ENCODE measurements at regions not wholly inside any gene's neighbourhood (a gene's known extent, or its start where the extent isn't known, plus 50 kb on each side); places are given as distances from the start of the nearest gene placed in this dataset.

DNA sequence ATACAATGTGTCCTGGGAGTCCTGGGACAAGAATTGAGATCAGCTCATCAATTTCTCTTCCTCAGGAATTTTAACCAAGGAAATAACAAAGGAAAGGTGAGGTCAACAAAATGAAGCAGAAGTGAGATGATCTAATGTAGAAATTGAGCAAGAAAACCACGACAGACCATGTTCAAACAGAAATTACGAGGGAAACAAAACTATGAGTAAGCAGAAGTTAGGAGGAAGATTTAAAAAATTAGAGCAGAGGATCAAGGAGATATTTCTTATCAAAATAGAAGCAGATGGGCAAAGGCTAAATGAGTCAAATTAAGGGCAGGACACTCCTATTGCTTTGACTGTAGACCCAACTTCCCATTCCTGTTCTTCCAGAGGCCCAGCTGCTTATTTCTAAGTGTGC, 97.4 kb downstream of the HINT1 start:
- intact Hi-C loops (cut with DNase I; ENCODE audit: low total_unique reads), result no loop called here
- H3K27ac ChIP-seq, result no peak overlapping the region
- no peaks in the 10 kb centered on the region for H3K9me3 ChIP-seq
- no peaks in the 10 kb centered on the region for H3K4me1 ChIP-seq
- no peaks in the 10 kb centered on the region for H3K36me3 ChIP-seq
- no peak overlapping the region for H3K4me3 ChIP-seq
- DNase-seq, result no peak
- no peaks in the 10 kb centered on the region for H3K27me3 ChIP-seq
- TF ChIP-seq POLR2A (IDR thresholded peaks at IDR 0.05), result no peak
- TF ChIP-seq, protein P1, sequence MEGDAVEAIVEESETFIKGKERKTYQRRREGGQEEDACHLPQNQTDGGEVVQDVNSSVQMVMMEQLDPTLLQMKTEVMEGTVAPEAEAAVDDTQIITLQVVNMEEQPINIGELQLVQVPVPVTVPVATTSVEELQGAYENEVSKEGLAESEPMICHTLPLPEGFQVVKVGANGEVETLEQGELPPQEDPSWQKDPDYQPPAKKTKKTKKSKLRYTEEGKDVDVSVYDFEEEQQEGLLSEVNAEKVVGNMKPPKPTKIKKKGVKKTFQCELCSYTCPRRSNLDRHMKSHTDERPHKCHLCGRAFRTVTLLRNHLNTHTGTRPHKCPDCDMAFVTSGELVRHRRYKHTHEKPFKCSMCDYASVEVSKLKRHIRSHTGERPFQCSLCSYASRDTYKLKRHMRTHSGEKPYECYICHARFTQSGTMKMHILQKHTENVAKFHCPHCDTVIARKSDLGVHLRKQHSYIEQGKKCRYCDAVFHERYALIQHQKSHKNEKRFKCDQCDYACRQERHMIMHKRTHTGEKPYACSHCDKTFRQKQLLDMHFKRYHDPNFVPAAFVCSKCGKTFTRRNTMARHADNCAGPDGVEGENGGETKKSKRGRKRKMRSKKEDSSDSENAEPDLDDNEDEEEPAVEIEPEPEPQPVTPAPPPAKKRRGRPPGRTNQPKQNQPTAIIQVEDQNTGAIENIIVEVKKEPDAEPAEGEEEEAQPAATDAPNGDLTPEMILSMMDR (IDR thresholded peaks at IDR 0.05), result no peak

DNA sequence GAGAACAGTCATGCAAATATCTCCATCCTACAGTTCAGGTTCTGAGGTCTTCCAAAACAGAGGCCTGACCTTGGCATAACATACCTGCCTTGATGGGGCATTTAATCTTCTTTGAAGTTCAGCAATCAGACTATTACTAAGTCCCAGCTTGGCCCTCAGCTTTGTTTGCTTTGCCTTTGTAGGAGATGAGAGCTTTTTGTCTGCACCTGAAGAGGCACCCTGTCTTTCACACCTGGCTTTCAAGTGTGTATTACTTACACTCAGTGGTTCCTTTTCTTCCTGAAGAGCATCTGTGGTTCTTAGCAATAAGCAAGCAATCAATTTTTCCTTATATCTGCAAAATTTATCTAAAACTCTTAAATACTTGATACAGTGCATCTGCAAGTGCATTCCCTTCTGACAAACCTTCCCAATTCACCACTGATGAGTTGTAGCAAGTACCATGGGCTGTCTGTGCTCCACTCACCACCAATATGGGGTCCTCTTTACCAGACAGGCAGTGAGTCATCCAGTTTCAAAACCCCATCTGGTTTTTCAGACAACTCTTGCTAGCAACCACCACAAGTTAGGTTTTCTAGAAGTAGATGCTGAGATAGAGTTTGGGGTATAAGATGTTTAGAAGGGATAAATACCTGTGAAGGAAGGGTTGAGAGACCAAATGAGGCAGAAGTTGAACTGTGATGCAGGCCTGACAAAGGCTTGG, 100.2 kb downstream of the HINT1 start:
- no peak for TF ChIP-seq POLR2A (IDR thresholded peaks at IDR 0.05)
- TF ChIP-seq, protein P1 (IDR thresholded peaks at IDR 0.05), result no peak
- Histone ChIP-seq H3K27ac (no peak overlapping the region), H3K36me3 (no peaks in the 10 kb centered on the region), H3K4me3 (no peak overlapping the region), H3K4me1 (no peaks in the 10 kb centered on the region), H3K9me3 (no peaks in the 10 kb centered on the region), H3K27me3 (no peaks in the 10 kb centered on the region)
- intact Hi-C loops (cut with DNase I; ENCODE audit: low total_unique reads), result no loop called here
- DNase-seq, result no peak

DNA sequence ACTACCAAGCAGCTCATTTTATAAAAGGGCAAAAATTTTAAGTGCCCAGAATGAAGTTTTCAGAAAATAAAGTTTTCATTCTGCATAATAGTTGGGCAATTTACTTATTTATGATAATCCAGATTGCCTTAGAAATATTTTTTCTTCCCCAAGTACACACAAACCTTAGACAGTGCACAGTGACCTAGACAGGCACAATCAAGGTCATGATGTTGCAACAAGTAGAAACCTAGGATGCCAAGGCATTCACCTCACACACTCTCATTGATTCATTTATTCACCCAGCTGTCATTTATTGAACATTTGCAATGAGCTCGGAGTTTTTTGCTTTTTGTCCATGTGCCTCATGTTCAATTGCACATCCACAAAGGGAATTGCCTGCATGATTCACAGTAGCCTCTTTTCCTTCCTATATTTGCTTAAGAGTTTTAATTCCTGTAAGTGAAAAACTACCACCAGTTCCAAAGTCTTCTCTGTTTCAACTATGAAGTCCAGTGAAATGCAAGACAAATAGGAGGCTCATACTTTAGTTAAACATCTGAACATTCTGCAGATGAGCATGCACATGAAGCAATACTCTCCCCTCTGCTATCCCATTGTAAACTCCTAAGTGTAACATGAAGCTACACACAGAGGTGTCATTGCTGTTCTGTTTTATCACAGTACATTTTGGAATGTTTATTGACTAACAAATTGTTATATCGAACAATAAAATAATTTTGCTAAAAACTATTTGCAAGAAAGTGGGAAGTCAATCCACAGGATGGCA, 122.9 kb downstream of the HINT1 start:
- intact Hi-C loops (cut with DNase I; ENCODE audit: low total_unique reads), result no loop called here
- no peak overlapping the region for H3K27ac ChIP-seq

DNA sequence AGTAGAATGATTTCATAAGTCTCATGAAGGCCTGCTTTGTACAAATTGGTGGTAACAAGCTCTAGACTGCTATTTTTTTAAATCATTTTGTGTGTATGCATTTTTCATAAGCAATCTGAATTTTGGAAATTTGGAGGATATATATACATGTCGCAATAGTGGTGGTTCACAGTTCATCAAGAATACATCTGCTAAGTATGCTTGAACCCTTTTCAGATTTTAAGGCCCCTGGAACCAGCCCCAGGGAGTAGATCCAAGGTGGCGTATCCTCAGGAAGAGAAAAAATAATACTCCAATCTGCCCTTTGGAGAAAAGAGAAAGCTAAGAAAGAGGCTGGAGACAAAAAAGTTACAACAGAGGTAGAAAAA, 141.6 kb downstream of the HINT1 start:
- DNase-seq, result no peak
- TF ChIP-seq, protein P1 (IDR thresholded peaks at IDR 0.05), result no peak
- H3K27ac ChIP-seq, result no peak overlapping the region
- intact Hi-C loops (cut with DNase I; ENCODE audit: low total_unique reads), result no loop called here
- no peaks in the 10 kb centered on the region for H3K9me3 ChIP-seq
- no peaks in the 10 kb centered on the region for H3K27me3 ChIP-seq
- no peaks in the 10 kb centered on the region for H3K36me3 ChIP-seq
- no peaks in the 10 kb centered on the region for H3K4me1 ChIP-seq
- no peak overlapping the region for H3K4me3 ChIP-seq

More for the DNA sequence above, 122.9 kb downstream of the HINT1 start:
- TF ChIP-seq, protein P1 (IDR thresholded peaks at IDR 0.05), result no peak
- no peak for TF ChIP-seq POLR2A (IDR thresholded peaks at IDR 0.05)
- Histone ChIP-seq H3K36me3 (no peaks in the 10 kb centered on the region), H3K4me3 (no peak overlapping the region), H3K4me1 (no peaks in the 10 kb centered on the region), H3K27me3 (no peaks in the 10 kb centered on the region), H3K9me3 (no peaks in the 10 kb centered on the region)
- no peak for DNase-seq

DNA sequence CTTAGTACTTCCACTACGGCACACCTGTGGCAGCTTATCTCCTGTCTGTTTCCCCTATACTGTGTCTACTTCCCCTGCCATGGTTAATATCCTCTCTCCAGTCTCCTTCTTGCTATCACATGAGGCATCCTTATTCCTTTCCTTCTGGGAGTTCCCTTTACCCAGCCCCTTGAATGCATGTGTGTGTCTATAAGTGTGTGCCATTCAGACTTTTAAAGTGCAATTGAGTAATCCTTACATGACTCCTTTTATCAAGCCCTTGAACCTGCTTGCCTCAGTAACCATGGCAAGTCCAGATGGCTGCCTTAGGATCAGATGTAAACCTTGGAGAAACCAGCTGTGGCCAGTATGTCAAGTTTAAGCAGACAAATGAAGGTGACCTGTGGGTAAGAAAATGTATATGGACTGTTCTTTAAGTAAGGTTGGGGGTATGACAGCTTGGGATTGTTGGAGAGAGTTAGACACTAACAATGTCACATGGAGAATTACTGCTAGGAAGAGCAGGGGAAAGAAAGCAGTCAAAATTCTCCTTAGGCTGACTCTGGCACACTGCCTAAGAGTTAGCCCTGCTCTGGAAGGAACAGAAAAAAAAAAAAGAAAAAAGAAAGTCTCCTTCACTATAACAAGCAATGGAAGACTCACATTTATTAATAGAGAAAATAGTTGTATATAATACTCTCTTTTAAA, 142.1 kb downstream of the HINT1 start:
- Histone ChIP-seq H3K27me3 (no peaks in the 10 kb centered on the region), H3K9me3 (no peaks in the 10 kb centered on the region), H3K36me3 (no peaks in the 10 kb centered on the region), H3K4me3 (no peak overlapping the region), H3K27ac (no peak overlapping the region), H3K4me1 (no peaks in the 10 kb centered on the region)
- TF ChIP-seq, protein P1 (IDR thresholded peaks at IDR 0.05), result no peak
- TF ChIP-seq POLR2A (IDR thresholded peaks at IDR 0.05), result no peak
- DNase-seq, result no peak
- intact Hi-C loops (cut with DNase I; ENCODE audit: low total_unique reads), result no loop called here

All from uterus (tissue), 3 donors.